Mesenchymal stem cell (in vitro differentiated cells and primary cell): ENCODE measurements at regions not wholly inside any gene's neighbourhood (a gene's known extent, or its start where the extent isn't known, plus 50 kb on each side); places are given as distances from the start of the nearest gene placed in this dataset.
"Not testable (repeated sequence)": the region's sequence is repeated elsewhere in the genome, so short reads cannot be mapped to it uniquely, and the experiment has no call there.

Experiments used
- DNase-seq: peaks from one replicate; pipeline ENCODE4 v3.0.0-alpha.2; 2013
- H2AFZ ChIP-seq: one replicate; pipeline ENCODE4 v1.6.1; 2013; ENCODE audit warnings: low read depth, mild to moderate bottlenecking, control low read depth, inconsistent platforms, low read length, moderate library complexity
- H2AK5ac ChIP-seq: 2 replicates; pipeline ENCODE4 v1.6.1; 2013; ENCODE audit warnings: low read length, moderate library complexity, mild to moderate bottlenecking, inconsistent platforms; ENCODE audit not compliant: severe bottlenecking
- H2BK120ac ChIP-seq: one replicate; pipeline ENCODE4 v1.6.1; 2013; ENCODE audit warnings: low read depth, mild to moderate bottlenecking, inconsistent platforms, low read length, moderate library complexity
- H2BK12ac ChIP-seq, 2 experiments: one replicate each; pipeline ENCODE4 v1.6.1; 2013; ENCODE audit warnings: inconsistent platforms in 2 of 2, low read length in 2 of 2, mild to moderate bottlenecking in 2 of 2, moderate library complexity in 2 of 2, control low read depth in 1 of 2
- H2BK15ac ChIP-seq: one replicate; pipeline ENCODE4 v1.6.1; 2013; ENCODE audit warnings: mild to moderate bottlenecking, low read depth, inconsistent platforms; ENCODE audit not compliant: poor library complexity, severe bottlenecking
- H2BK5ac ChIP-seq: 2 replicates; pipeline ENCODE4 v1.6.1; 2013; ENCODE audit warnings: low read depth, mild to moderate bottlenecking, low read length, control low read depth, inconsistent platforms; ENCODE audit not compliant: poor library complexity, severe bottlenecking
- H3K14ac ChIP-seq, 2 experiments: one replicate each; pipeline ENCODE4 v1.6.1; 2013; ENCODE audit warnings: inconsistent platforms in 2 of 2, low read length in 2 of 2, control low read depth in 1 of 2, mild to moderate bottlenecking in 1 of 2, moderate library complexity in 1 of 2
- H3K18ac ChIP-seq, 2 experiments: one replicate each; pipeline ENCODE4 v1.6.1; 2013; ENCODE audit warnings: inconsistent platforms in 2 of 2, low read length in 2 of 2, control low read depth in 1 of 2, low read depth in 1 of 2, mild to moderate bottlenecking in 1 of 2
- H3K23ac ChIP-seq, 2 experiments: one replicate each; pipeline ENCODE4 v1.6.1; 2013; ENCODE audit warnings: inconsistent platforms in 2 of 2, low read length in 2 of 2, mild to moderate bottlenecking in 2 of 2, moderate library complexity in 2 of 2, control low read depth in 1 of 2
- H3K27ac ChIP-seq: 2 replicates; pipeline ENCODE4 v1.5.1; 2013; ENCODE audit warnings: mild to moderate bottlenecking, moderate library complexity, low read length, control low read depth, inconsistent platforms; ENCODE audit not compliant: poor library complexity, severe bottlenecking
- H3K27me3 ChIP-seq, 2 experiments: 2 replicates each; pipeline versions ENCODE4 v1.6.1 to v1.7.0; 2013; ENCODE audit warnings: low read length in 2 of 2, mild to moderate bottlenecking in 2 of 2, moderate library complexity in 2 of 2, control low read depth in 1 of 2, inconsistent platforms in 1 of 2; ENCODE audit not compliant: control insufficient read depth in 1 of 2, insufficient read depth in 1 of 2
- H3K36me3 ChIP-seq, 2 experiments: 2 replicates each; pipeline versions ENCODE4 v1.6.1 to v1.7.0; 2013; ENCODE audit warnings: low read length in 2 of 2, control low read depth in 1 of 2, inconsistent platforms in 1 of 2, low read depth in 1 of 2, mild to moderate bottlenecking in 1 of 2; ENCODE audit not compliant: insufficient read depth in 2 of 2, control insufficient read depth in 1 of 2
- H3K4ac ChIP-seq, 2 experiments: one replicate each; pipeline ENCODE4 v1.6.1; 2013; ENCODE audit warnings: inconsistent platforms in 2 of 2, low read length in 2 of 2, mild to moderate bottlenecking in 2 of 2, moderate library complexity in 2 of 2, control low read depth in 1 of 2, low read depth in 1 of 2
- H3K4me1 ChIP-seq: 2 replicates; pipeline ENCODE4 v1.6.1; 2013; ENCODE audit warnings: low read depth, low read length, control low read depth; ENCODE audit not compliant: control insufficient read depth, insufficient read depth
- H3K4me2 ChIP-seq: 2 replicates; pipeline ENCODE4 v1.6.1; 2013; ENCODE audit warnings: low read length, mild to moderate bottlenecking, inconsistent platforms; ENCODE audit not compliant: poor library complexity, severe bottlenecking
- H3K4me3 ChIP-seq, 2 experiments: 2 replicates each; pipeline versions ENCODE4 v1.5.1 to v1.7.0; 2013; ENCODE audit warnings: low read length in 2 of 2, mild to moderate bottlenecking in 2 of 2, control low read depth in 1 of 2, low read depth in 1 of 2; ENCODE audit not compliant: insufficient read depth in 1 of 2
- H3K79me1 ChIP-seq: replicated peaks from 2 replicates; pipeline ENCODE4 v1.6.1; 2013; ENCODE audit warnings: mild to moderate bottlenecking, control low read depth, low read length, inconsistent platforms; ENCODE audit not compliant: poor library complexity, severe bottlenecking
- H3K9ac ChIP-seq: 2 replicates; pipeline ENCODE4 v1.7.0; 2013; ENCODE audit warnings: mild to moderate bottlenecking, low read length, moderate library complexity
- H3K9me3 ChIP-seq: 2 replicates; pipeline ENCODE4 v1.7.0; 2013; ENCODE audit warnings: mild to moderate bottlenecking, low read length; ENCODE audit not compliant: control insufficient read depth
- H4K8ac ChIP-seq: one replicate; pipeline ENCODE4 v1.6.1; 2013; ENCODE audit warnings: inconsistent platforms, mild to moderate bottlenecking, low read length, moderate library complexity
- H4K91ac ChIP-seq: one replicate; pipeline ENCODE4 v1.6.1; 2013; ENCODE audit warnings: mild to moderate bottlenecking, low read length, inconsistent platforms
- WGBS: methylation state at CpG from one replicate; pipeline ENCODE4 v1.1.7; 2013; ENCODE audit warnings: mixed read lengths; 5-methylcytosine and 5-hydroxymethylcytosine counted together

GRCh38 chr14:41421308-41421707, 185.4 kb upstream of the LRFN5 start:
- H2BK15ac ChIP-seq, H3K23ac ChIP-seq, H2BK12ac ChIP-seq, H3K18ac ChIP-seq, H3K4ac ChIP-seq, H3K4me2 ChIP-seq, H2BK120ac ChIP-seq, H4K91ac ChIP-seq, H3K9me3 ChIP-seq, H2BK5ac ChIP-seq, H2AFZ ChIP-seq, H3K4me3 ChIP-seq, H3K27ac ChIP-seq, H3K79me1 ChIP-seq, H3K27me3 ChIP-seq, H3K9ac ChIP-seq, H3K4me1 ChIP-seq, H2AK5ac ChIP-seq, H3K14ac ChIP-seq, DNase-seq, H3K36me3 ChIP-seq, H4K8ac ChIP-seq: not testable (repeated sequence)
- over 99% methylated on average over 4 of the region's 6 CpGs for WGBS

- H2AK5ac ChIP-seq, result no peak overlapping the region
- H2BK12ac ChIP-seq, result no peak overlapping the region
- H3K14ac ChIP-seq, result no peak overlapping the region
- H3K4me1 ChIP-seq, result no peaks in the 10 kb centered on the region
- H3K4ac ChIP-seq, result no peak overlapping the region
- no peak overlapping the region for H3K9ac ChIP-seq
- 88% methylated on average over 4 of the region's 4 CpGs for WGBS
- no peaks in the 10 kb centered on the region for H3K27me3 ChIP-seq
- H4K91ac ChIP-seq, result no peak overlapping the region
- no peak overlapping the region for H3K23ac ChIP-seq
- no peaks in the 10 kb centered on the region for H3K9me3 ChIP-seq
- no peaks in the 10 kb centered on the region for H3K36me3 ChIP-seq
- no peak overlapping the region for H2AFZ ChIP-seq
- H3K4me2 ChIP-seq, result no peak overlapping the region
- H2BK15ac ChIP-seq, result no peak overlapping the region
- no peak overlapping the region for H4K8ac ChIP-seq
- no peak overlapping the region for H2BK120ac ChIP-seq
- DNase-seq, result no peak
- H3K18ac ChIP-seq, result no peak overlapping the region
- H3K4me3 ChIP-seq, result no peak overlapping the region
- no peaks in the 10 kb centered on the region for H3K79me1 ChIP-seq
- H2BK5ac ChIP-seq, result no peak overlapping the region
- H3K27ac ChIP-seq, result no peak overlapping the region
Observed at GRCh38 chr14:41419709-41420108, 187.0 kb upstream of the LRFN5 start.

GRCh38 chr14:41418851-41419250, 187.8 kb upstream of the LRFN5 start:
- H2AK5ac ChIP-seq, result no peak overlapping the region
- no peaks in the 10 kb centered on the region for H3K79me1 ChIP-seq
- WGBS, result 86% methylated on average over 5 of the region's 5 CpGs

GRCh38 chr14:41409806-41410205, 196.9 kb upstream of the LRFN5 start:
- Histone ChIP-seq H2AK5ac (no peak overlapping the region), H2AFZ (no peak overlapping the region), H3K9ac (no peak overlapping the region), H2BK5ac (no peak overlapping the region), H3K36me3 (no peaks in the 10 kb centered on the region), H3K14ac (no peak overlapping the region), H2BK15ac (no peak overlapping the region), H2BK12ac (no peak overlapping the region), H3K4me1 (no peaks in the 10 kb centered on the region), H4K91ac (no peak overlapping the region), H3K4ac (no peak overlapping the region), H3K79me1 (no peaks in the 10 kb centered on the region), H3K4me2 (no peak overlapping the region), H3K4me3 (no peak overlapping the region), H3K27me3 (no peaks in the 10 kb centered on the region), H2BK120ac (no peak overlapping the region), H3K18ac (no peak overlapping the region), H3K9me3 (no peaks in the 10 kb centered on the region), H3K23ac (no peak overlapping the region), H4K8ac (no peak overlapping the region), H3K27ac (no peak overlapping the region)
- DNase-seq, result no peak

More at GRCh38 chr14:41418851-41419250, 187.8 kb upstream of the LRFN5 start:
- Histone ChIP-seq H3K4me3 (no peak overlapping the region), H3K27ac (no peak overlapping the region), H3K18ac (no peak overlapping the region), H2BK120ac (no peak overlapping the region), H4K91ac (no peak overlapping the region), H2BK15ac (no peak overlapping the region), H3K9me3 (no peaks in the 10 kb centered on the region), H3K36me3 (no peaks in the 10 kb centered on the region), H2BK5ac (no peak overlapping the region), H3K4me2 (no peak overlapping the region), H2AFZ (no peak overlapping the region), H3K27me3 (no peaks in the 10 kb centered on the region), H3K9ac (no peak overlapping the region), H3K4ac (no peak overlapping the region), H3K23ac (no peak overlapping the region), H2BK12ac (no peak overlapping the region), H3K4me1 (no peaks in the 10 kb centered on the region), H3K14ac (no peak overlapping the region), H4K8ac (no peak overlapping the region)
- no peak for DNase-seq
